Right atrium auricular region (tissue), 2 donors: ENCODE measurements at regions not wholly inside any gene's neighbourhood (a gene's known extent, or its start where the extent isn't known, plus 50 kb on each side); places are given as distances from the start of the nearest gene placed in this dataset.

ENCODE experiments used
- DNase-seq: peaks from one replicate; pipeline ENCODE4 v3.0.0-alpha.2; 2019; ENCODE audit warnings: low spot score
- H3K27ac ChIP-seq, 2 donors: fragments of 200-600 bp; sonication (generic); 1 replicate in 1 of 2; 2 replicates in 1 of 2; pipeline ENCODE4 v1.5.1; 2016 to 2019
- H3K27me3 ChIP-seq, 2 donors: fragments of 200-600 bp; sonication (generic); one replicate each; pipeline versions ENCODE4 v1.5.1 to v1.6.0; 2017 to 2019
- H3K36me3 ChIP-seq: fragments of 200-600 bp; sonication (generic); one replicate; pipeline ENCODE4 v1.5.1; 2016
- H3K4me1 ChIP-seq, 2 donors: fragments of 200-600 bp; sonication (generic); one replicate each; pipeline versions ENCODE4 v1.5.1 to v1.6.0; 2017 to 2019
- H3K4me3 ChIP-seq, 2 donors: fragments of 200-600 bp; sonication (generic); 1 replicate in 1 of 2; 2 replicates in 1 of 2; pipeline ENCODE4 v1.5.1; 2017 to 2019; ENCODE audit warnings: mild to moderate bottlenecking in 1 of 2, moderate library complexity in 1 of 2
- H3K9me3 ChIP-seq, 2 donors: fragments of 200-600 bp; sonication (generic); one replicate each; pipeline ENCODE4 v1.5.1; 2019
- TF ChIP-seq, protein P1 (sequence below), 2 donors: fragments of 200-600 bp; sonication (generic); IDR thresholded peaks; one replicate each; pipeline ENCODE4 v1.5.1; 2019; ENCODE audit warnings: antibody characterized with exemption in 2 of 2

DNA sequence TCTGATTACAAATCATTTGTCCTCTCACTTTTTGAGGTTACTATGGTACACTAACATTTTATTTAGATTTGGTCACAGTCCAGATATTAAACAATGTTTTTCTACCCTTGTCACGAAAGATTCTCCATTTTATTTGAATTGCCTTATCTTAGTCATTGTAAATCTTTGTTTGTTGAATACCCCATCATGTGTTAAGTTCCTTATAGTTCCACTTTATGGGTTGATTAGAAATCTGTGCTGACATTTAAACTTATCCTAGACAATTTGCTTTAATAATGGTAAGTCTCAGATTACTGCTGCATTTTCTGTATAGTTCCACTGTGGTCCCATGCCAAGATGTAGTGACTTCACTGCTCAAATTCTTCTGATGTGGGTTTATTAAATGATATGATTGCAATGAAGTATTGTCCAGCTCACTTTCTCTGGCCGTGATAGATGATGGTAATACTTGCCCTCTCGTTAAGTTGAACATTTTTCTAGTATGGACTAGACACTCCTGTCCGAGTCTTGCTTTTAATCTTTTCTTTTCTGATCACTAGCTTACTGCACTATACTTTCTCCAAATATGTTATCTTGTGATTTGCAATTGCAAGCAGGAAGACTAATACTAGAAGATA, 1107.3 kb downstream of the SLC6A15 start:
- H3K36me3 ChIP-seq: no peaks in the 10 kb centered on the region
- no peak for DNase-seq

DNA sequence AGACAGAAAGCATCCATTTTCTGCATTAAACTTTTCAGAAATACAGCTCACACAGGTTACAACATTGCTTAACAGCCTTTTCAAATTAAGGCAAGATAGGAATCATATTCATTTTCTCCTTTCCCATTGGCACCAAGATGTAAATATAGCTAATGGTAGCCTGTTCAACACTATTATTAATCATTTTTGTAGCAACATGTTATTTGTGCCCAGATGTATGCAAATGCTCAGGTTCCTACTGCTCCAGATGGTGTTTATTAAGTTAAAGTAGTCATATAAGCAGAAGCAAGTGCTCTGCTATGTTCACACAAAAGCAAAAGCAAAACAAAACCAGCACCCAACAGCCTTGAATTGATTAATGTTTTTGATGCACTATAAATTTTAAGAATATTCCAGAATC, 1110.6 kb downstream of the SLC6A15 start:
- no peak for DNase-seq
- H3K36me3 ChIP-seq: no peaks in the 10 kb centered on the region
- H3K27me3 ChIP-seq: no peaks in the 10 kb centered on the region
- TF ChIP-seq, protein P1, sequence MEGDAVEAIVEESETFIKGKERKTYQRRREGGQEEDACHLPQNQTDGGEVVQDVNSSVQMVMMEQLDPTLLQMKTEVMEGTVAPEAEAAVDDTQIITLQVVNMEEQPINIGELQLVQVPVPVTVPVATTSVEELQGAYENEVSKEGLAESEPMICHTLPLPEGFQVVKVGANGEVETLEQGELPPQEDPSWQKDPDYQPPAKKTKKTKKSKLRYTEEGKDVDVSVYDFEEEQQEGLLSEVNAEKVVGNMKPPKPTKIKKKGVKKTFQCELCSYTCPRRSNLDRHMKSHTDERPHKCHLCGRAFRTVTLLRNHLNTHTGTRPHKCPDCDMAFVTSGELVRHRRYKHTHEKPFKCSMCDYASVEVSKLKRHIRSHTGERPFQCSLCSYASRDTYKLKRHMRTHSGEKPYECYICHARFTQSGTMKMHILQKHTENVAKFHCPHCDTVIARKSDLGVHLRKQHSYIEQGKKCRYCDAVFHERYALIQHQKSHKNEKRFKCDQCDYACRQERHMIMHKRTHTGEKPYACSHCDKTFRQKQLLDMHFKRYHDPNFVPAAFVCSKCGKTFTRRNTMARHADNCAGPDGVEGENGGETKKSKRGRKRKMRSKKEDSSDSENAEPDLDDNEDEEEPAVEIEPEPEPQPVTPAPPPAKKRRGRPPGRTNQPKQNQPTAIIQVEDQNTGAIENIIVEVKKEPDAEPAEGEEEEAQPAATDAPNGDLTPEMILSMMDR (IDR thresholded peaks at IDR 0.05): no peak
- H3K27ac ChIP-seq: no peak overlapping the region
- no peaks in the 10 kb centered on the region for H3K4me1 ChIP-seq
- no peaks in the 10 kb centered on the region for H3K9me3 ChIP-seq
- no peak overlapping the region for H3K4me3 ChIP-seq

More for the DNA sequence above, 1107.3 kb downstream of the SLC6A15 start:
- Histone ChIP-seq H3K4me1 (no peaks in the 10 kb centered on the region), H3K9me3 (no peaks in the 10 kb centered on the region), H3K27ac (no peak overlapping the region), H3K27me3 (no peaks in the 10 kb centered on the region), H3K4me3 (no peak overlapping the region)
- TF ChIP-seq, protein P1 (IDR thresholded peaks at IDR 0.05): no peak

DNA sequence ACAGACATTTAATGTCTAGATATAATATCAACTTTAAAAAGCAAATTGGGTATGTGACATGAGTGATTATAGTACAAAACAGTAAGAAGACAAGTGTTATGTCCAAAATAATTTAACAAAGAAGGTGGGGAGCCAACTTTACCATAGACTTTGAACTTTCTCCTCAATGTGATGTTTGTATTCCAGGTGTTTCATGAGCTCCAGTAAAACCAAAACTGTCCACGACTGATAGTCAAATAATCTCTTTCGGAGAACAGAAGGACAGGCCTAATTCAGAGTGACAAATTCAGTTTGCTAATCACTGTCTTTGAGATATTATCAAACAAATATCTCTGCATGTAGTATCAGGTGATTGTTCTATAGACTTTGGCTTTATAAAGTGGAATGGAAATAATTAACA, 1112.6 kb downstream of the SLC6A15 start:
- TF ChIP-seq, protein P1 (IDR thresholded peaks at IDR 0.05): no peak
- H3K4me1 ChIP-seq: no peaks in the 10 kb centered on the region
- no peak overlapping the region for H3K4me3 ChIP-seq
- H3K9me3 ChIP-seq: no peaks in the 10 kb centered on the region
- H3K27ac ChIP-seq: no peak overlapping the region
- no peak for DNase-seq
- no peaks in the 10 kb centered on the region for H3K36me3 ChIP-seq
- no peaks in the 10 kb centered on the region for H3K27me3 ChIP-seq

DNA sequence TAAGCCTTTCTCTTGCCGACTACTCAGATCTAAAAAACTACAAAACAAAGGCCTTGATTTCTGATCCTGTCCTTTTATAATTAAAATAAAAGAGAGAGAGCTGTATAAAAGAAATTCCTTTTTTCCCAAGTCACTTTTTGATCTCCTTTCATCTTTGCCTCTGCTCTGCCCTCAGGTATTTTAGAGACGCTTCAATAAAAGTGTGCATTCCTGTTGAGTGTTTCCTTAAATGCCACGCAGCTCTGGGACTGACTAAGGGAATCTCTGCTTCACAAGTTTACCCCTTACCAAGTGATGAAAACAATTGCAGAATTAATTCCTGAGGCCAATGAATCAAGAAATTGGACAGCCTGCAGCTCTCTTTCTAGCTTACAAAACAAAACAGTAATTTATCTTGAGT, 1109.8 kb downstream of the TMTC2 start:
- Histone ChIP-seq H3K9me3 (no peaks in the 10 kb centered on the region), H3K27ac (no peak overlapping the region), H3K4me1 (no peaks in the 10 kb centered on the region), H3K36me3 (no peaks in the 10 kb centered on the region), H3K27me3 (no peaks in the 10 kb centered on the region), H3K4me3 (no peak overlapping the region)
- no peak for DNase-seq
- TF ChIP-seq, protein P1 (IDR thresholded peaks at IDR 0.05): no peak

DNA sequence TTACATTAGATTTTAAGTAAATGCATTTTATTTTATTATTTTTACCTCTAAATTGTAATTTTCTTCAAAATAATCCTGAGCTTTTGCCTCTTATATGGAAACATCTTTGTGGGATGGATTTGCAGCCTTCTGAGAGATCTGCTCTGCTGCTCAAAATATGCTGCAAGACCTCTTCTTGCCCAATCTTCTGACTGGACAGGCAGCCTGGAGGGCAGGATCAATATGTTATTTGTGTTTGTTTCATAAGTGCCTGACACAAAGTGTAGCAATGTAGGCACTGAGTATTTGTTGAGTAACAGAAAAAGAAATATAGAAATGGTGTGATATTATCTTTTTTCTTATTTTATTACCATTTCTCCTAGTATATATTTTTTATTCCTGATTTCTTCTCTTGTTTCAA, 1106.9 kb downstream of the TMTC2 start:
- Histone ChIP-seq H3K9me3 (no peaks in the 10 kb centered on the region), H3K36me3 (no peaks in the 10 kb centered on the region), H3K27me3 (no peaks in the 10 kb centered on the region), H3K4me3 (no peak overlapping the region), H3K4me1 (no peaks in the 10 kb centered on the region), H3K27ac (no peak overlapping the region)
- DNase-seq: no peak
- TF ChIP-seq, protein P1 (IDR thresholded peaks at IDR 0.05): no peak

DNA sequence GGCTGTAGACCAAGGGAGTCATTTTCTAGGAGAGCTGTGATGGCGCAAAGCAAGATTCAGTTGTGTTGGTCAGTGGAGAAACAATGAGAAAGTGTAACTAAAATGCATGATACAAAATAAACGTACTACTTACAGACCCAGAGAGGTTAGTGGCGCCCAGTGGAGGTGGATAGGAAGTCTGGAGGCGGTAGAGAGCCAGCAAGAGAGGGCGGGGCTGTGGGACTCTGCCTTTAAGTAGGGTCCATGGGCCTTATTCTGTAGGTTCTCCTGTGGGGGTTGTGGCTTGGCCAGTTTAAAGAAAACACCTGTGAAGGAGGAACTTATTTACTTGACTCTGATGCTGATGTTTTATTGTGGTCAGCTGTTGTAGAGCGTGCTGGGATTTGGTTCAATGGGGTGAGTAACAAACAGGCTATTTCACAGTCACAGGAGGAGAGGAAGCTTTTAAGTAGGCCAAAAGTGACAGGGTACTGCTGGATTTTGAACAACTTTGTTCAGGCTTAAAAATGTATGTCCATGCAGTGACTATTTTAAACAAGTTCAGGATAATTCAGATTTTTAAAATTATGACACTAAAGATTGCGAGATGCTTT, 1097.7 kb downstream of the TMTC2 start:
- Histone ChIP-seq H3K27me3 (no peaks in the 10 kb centered on the region), H3K9me3 (no peaks in the 10 kb centered on the region), H3K27ac (no peak overlapping the region), H3K36me3 (no peaks in the 10 kb centered on the region), H3K4me3 (no peak overlapping the region), H3K4me1 (no peaks in the 10 kb centered on the region)
- TF ChIP-seq, protein P1 (IDR thresholded peaks at IDR 0.05): no peak
- no peak for DNase-seq
